ENCODE measurements at regions not wholly inside any gene's neighbourhood (a gene's known extent, or its start where the extent isn't known, plus 50 kb on each side); places are given as distances from the start of the nearest gene placed in this dataset.

GRCh38 chr18:34493099-34493544, 217.0 kb upstream of the DTNA start (continued):
- TF ChIP-seq MAX (IDR thresholded peaks at IDR 0.05): peak; percentile 10; the same call in 1 of the 2 replicates
- TF ChIP-seq TIGD3 (CRISPR knock-in tag; IDR thresholded peaks at IDR 0.05; ENCODE audit: borderline replicate concordance): no peak
- peak; percentile 90 for TF ChIP-seq ZNF646 (CRISPR knock-in tag; IDR thresholded peaks at IDR 0.05)
- TF ChIP-seq ZBTB3 (CRISPR knock-in tag; IDR thresholded peaks at IDR 0.05; ENCODE audit: borderline replicate concordance, low read depth): no peak
- no peak for TF ChIP-seq ZNF652 (CRISPR knock-in tag; IDR thresholded peaks at IDR 0.05; ENCODE audit: borderline replicate concordance, low read depth)
- TF ChIP-seq ZUFSP (CRISPR knock-in tag; IDR thresholded peaks at IDR 0.05; ENCODE audit: borderline replicate concordance): no peak
- no peak for TF ChIP-seq ZNF136 (CRISPR knock-in tag; IDR thresholded peaks at IDR 0.05; ENCODE audit: low read depth)
- TF ChIP-seq ZXDC (CRISPR knock-in tag; IDR thresholded peaks at IDR 0.05): no peak
- TF ChIP-seq U2AF2 (IDR thresholded peaks at IDR 0.05; ENCODE audit: low read depth, low read length): no peak
- TF ChIP-seq ADNP (CRISPR knock-in tag; IDR thresholded peaks at IDR 0.05): no peak
- no peak for TF ChIP-seq ZNF710 (CRISPR knock-in tag; IDR thresholded peaks at IDR 0.05; ENCODE audit: borderline replicate concordance)
- no peak for TF ChIP-seq NCOA2 (CRISPR knock-in tag; IDR thresholded peaks at IDR 0.05)
